Activated T-cell treated with anti-CD3 and anti-CD28 coated beads for 1 hour (primary cell): ENCODE measurements at regions not wholly inside any gene's neighbourhood (a gene's known extent, or its start where the extent isn't known, plus 50 kb on each side); places are given as distances from the start of the nearest gene placed in this dataset.

Source experiments
- DNase-seq: peaks from one replicate; pipeline ENCODE4 v3.0.0-alpha.2; 2020; ENCODE audit warnings: low read depth

DNA sequence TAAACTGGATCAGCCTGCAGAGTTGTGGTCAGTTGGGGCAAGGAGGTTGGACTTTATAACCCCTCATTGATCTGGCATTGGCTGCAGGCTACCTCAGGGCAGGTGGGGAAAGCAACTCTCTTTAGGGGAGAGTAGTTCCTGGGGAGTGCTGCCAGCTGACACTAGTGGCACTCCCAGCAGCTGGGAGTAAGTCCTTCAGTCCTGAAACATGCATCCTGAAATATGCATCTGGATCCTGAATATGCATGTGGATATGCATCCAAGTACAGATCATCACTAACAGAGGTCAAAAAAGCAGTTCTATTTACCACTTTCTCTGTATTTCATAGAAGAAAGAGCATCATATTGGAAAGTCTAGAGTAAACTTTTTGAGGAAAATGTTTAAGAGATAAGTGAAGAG, 350.8 kb downstream of the EPM2A start:
- no peak for DNase-seq

DNA sequence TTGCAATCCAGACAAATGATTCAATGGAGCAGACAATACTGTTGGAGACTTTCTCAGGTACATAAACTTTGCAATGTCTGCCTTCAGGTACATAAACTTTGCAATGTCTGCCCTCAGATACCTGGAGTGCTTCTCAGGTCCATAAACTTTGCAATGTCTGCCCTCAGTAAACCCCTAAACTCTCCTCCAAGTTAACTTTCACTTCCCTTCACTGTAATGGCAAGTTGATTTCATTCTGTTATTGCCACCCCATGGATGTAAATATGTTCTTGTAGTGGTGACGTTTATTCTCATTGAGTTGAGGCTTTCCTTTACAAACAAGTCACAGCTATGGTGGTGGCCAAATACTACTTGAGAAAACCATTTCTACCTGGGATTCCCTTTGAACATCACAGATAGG, 338.8 kb downstream of the EPM2A start:
- DNase-seq = no peak

- no peak for DNase-seq
Measured at GRCh38 chr6:145400508-145400907, 334.8 kb downstream of the EPM2A start.

GRCh38 chr6:145405006-145405551, 330.2 kb downstream of the EPM2A start:
- DNase-seq = no peak

DNA sequence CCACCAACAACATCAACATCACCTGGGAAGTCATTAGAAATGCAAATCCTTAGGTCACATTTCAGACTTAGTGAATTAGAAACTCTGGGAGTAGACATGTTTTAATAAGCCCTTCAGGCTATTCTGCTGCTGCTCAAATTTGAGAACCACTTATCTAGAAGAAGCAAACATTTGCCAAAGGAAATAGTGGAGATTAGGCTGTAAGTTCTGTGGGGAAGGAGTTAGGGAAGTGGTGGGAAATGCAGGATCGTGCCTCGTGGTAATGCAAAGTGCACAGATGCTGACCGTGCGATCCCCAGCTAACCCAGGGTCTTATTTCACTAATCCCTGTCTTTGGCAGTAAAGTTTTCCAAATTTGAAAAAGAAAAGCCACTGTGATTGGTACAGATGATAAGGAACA, 328.5 kb downstream of the EPM2A start:
- no peak for DNase-seq

GRCh38 chr6:145415616-145416015, 319.7 kb downstream of the EPM2A start:
- DNase-seq = no peak

DNA sequence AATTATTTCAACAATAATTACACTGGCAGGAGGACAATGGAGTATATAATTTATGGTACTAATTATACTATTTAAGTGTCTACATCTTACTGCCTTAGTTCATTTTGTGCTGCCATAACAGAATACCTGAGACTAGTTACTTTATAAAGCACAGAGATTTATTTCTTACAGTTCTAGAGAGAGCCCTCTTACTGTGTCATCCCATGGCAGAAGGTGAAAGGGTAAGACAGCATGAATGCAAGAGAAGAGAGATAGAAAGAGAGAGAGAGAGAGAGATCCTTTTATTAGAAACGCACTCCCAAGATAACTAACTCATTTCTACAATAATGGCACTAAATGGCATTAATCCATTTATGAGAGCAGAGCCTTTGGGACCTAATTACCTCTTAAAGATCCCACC, 314.7 kb downstream of the EPM2A start:
- DNase-seq = no peak

DNA sequence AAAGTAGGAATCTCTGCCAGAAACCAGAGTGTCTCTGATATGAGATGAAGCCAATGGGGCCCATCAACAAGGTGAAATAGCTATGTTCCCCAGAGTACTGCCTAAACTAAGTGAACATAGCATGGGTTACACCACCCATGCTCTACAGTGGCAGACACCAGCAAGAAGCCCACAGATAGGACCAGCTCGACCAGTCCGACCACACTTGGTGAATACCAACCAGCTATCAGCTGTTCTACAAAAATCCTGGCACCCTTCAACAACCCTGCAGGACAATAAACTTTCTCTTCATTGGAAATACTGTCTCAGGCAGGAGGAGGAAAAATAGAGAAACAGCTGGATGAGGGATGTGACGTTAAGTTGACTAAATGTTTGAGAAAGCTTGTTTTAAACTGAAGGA, 311.4 kb downstream of the EPM2A start:
- DNase-seq = no peak

DNA sequence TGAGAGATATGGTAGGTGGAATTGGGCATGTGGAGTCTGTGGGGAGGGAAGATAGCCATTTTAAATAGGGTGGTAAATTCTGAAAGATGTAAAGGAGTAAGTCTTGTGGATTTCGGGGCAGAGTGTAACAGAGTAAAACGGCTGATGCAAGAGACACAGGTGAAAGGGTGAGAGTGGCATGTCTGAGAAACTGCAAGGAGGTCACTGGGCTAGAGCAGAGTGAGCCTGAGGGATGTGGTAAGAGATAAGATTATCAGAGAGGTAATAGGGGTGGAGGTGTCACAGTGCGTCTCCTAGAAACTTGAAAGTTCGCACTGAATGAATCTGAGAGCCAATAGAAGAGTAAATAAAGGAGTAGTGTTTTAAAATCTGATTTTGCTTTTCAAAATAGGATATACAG, 308.1 kb downstream of the EPM2A start:
- DNase-seq = no peak

- no peak for DNase-seq
Measured at GRCh38 chr6:145428706-145429105, 306.6 kb downstream of the EPM2A start.

GRCh38 chr6:145442110-145442509, 293.2 kb downstream of the EPM2A start:
- no peak for DNase-seq

DNA sequence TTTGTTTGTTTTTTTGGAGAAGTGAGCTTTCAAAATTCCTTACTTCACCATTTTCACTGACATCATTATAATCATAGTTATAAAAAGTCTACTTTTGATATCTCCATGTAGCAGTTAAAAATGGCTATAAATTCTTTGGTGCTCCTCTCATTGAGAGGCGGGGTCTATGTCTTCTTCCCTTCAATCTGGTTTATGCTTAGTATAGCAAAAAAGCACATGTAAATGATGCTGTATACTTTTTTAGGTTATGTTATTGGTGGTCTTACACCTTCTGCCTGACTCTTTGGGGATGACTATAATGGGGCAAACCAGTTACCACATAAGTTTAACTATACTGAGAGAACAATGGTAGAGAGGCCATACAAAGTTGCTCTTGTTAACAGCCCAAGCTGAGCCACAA, 289.6 kb downstream of the EPM2A start:
- no peak for DNase-seq

DNA sequence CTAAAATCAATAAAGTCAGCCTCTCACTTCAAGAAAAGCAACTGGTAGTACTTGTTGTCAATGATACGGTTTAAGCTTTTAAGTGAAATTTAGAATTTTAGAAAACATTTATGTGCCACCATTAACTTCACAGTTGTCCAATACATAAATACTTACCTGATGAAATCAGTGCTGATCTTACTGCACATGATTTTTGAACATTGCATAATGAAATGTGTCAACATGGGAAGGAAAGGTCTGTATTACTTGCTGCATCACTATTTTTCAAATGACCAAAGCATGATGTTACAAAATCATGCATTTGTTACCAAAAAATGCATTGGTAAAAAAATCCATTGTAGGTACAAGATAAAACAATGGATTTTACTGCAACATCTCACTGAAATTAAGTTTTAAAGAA, 284.3 kb downstream of the EPM2A start:
- no peak for DNase-seq

- DNase-seq = no peak
Measured at GRCh38 chr6:145453376-145453775, 281.9 kb downstream of the EPM2A start.

DNA sequence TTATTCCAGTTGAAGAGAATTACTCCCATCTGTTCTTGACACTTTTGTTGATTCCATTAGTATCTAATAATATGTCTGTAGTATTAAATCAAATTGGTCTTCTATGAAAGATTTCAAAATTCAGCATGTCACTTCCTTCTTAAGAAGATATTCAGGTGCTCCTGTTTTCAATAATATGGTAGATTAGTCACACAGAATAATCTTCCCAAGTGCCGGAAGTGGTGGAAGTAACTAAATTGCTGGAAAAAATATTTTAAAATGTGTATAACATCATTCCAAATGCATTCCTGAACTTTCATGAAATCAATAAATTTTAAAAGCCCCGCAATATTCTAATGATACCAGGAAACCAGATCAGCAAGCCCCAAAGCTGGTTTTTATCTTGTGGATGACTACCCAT, 281.3 kb downstream of the EPM2A start:
- DNase-seq = no peak

- DNase-seq = no peak
Measured at GRCh38 chr6:145457556-145457955, 277.8 kb downstream of the EPM2A start.

GRCh38 chr6:145468534-145468933, 266.8 kb downstream of the EPM2A start:
- no peak for DNase-seq

- no peak for DNase-seq
Measured at GRCh38 chr6:145469021-145469420, 266.3 kb downstream of the EPM2A start.

DNA sequence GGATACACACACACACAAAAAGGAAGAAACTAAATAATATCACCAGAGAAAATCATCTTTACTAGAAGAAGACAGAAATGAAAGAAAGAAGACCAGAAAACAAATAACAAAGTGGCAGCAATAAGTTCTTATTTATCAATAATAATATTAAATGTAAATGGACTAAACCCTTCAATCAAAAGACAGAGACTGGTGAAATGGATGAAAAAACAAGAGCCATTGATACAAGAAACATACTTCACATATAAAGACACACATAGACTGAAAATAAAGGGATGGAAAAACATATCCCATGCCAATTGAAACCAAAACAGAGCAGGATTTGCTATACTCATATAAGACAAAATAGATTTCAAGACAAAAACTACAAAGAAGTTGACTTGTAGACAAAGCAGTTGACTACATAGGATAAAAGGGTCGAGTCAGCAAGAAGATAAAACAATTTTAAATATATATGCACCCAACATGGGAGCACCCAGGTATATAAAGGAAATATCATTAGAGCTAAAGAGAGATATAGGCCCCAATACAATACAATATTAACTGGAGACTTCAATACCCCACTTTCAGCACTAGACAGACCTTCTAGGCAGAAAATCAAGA, 259.4 kb downstream of the EPM2A start:
- no peak for DNase-seq

- DNase-seq = no peak
Measured at GRCh38 chr6:145480024-145480423, 255.3 kb downstream of the EPM2A start.

GRCh38 chr6:145483191-145483996, 251.9 kb downstream of the EPM2A start:
- DNase-seq = no peak

GRCh38 chr6:145485288-145485687, 250.0 kb downstream of the EPM2A start:
- no peak for DNase-seq

- no peak for DNase-seq
Measured at GRCh38 chr6:145486306-145486705, 249.0 kb downstream of the EPM2A start.

GRCh38 chr6:145489583-145489982, 245.7 kb downstream of the EPM2A start:
- no peak for DNase-seq
